H1 (cell line): ENCODE measurements at regions not wholly inside any gene's neighbourhood (a gene's known extent, or its start where the extent isn't known, plus 50 kb on each side); places are given as distances from the start of the nearest gene placed in this dataset.

Experiments used
- EGR1 ChIP-seq: IDR thresholded peaks from 2 replicates; pipeline ENCODE4 v1.6.1; 2011; ENCODE audit warnings: low read depth, low read length, borderline replicate concordance
- FOSL1 ChIP-seq: IDR thresholded peaks from 2 replicates; pipeline ENCODE4 v1.6.1; 2011; ENCODE audit warnings: mild to moderate bottlenecking, low read depth, low read length, moderate library complexity; ENCODE audit not compliant: insufficient read depth
- JUN ChIP-seq: IDR thresholded peaks from 2 replicates; pipeline ENCODE4 v1.6.1; 2011; ENCODE audit warnings: low read depth, mild to moderate bottlenecking, improper control_type of control experiment, low read length
- JUND ChIP-seq: IDR thresholded peaks from 2 replicates; pipeline ENCODE4 v1.6.1; 2011; ENCODE audit warnings: mild to moderate bottlenecking, improper control_type of control experiment, low read length
- PHF8 ChIP-seq: fragments of 200-600 bp; sonication (generic); conservative IDR thresholded peaks from 2 replicates; pipeline ENCODE4 v1.7.1; 2012; ENCODE audit warnings: low read depth, mild to moderate bottlenecking, inconsistent platforms, low read length, moderate library complexity
- POLR2AphosphoS5 ChIP-seq: IDR thresholded peaks from 2 replicates; pipeline ENCODE4 v1.6.1; 2011; ENCODE audit warnings: low read depth, low read length
- RBBP5 ChIP-seq: IDR thresholded peaks from 2 replicates; pipeline ENCODE4 v1.7.1; 2012; ENCODE audit warnings: low read depth, mild to moderate bottlenecking, inconsistent platforms, low read length, moderate library complexity, borderline replicate concordance
- TBP ChIP-seq: IDR thresholded peaks from 2 replicates; pipeline ENCODE4 v1.6.1; 2011; ENCODE audit warnings: low read depth, low read length, improper control_type of control experiment
- TEAD4 ChIP-seq: IDR thresholded peaks from 2 replicates; pipeline ENCODE4 v1.6.1; 2012; ENCODE audit warnings: low read depth, low read length, inconsistent platforms, mixed read lengths
- TF ChIP-seq, protein P1 (sequence below): fragments of 300-600 bp; sonication (generic); IDR thresholded peaks from 2 replicates; pipeline ENCODE4 v1.7.1; 2012; ENCODE audit warnings: low read length, moderate library complexity, mild to moderate bottlenecking, inconsistent platforms; ENCODE audit not compliant: insufficient replicate concordance
- TF ChIP-seq, protein P2 (sequence below): IDR thresholded peaks from 2 replicates; pipeline ENCODE4 v1.6.1; 2011; ENCODE audit warnings: low read length, improper control_type of control experiment

DNA sequence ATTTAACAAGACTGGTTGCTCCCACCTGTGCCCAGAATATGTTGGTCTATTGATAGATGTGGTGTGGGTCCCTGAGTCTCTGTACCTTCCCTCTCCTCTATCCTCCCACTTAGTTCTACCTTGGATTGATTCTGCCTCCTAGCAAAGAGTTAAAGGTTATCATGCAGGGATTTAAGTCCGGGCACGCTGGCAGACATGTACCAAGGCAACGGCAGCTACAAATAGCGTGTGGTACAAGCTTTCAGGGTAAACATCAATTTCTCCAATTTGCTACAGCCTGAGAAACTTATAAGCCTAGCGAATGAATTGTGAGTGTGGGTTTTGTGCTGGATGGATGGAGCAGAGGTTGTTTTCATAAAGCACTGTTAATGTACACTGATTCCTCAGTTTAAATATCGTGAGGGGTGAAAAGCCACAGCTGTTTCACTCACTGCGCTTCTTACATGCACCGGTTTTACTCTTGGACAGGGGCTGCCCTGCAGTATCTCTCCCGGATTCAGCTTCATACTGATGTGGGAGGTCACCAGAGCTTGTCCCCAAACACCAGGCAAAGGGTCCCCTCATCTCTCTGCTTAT is 289.8 kb downstream of the ICOS start (continued):
- TF ChIP-seq, protein P1, sequence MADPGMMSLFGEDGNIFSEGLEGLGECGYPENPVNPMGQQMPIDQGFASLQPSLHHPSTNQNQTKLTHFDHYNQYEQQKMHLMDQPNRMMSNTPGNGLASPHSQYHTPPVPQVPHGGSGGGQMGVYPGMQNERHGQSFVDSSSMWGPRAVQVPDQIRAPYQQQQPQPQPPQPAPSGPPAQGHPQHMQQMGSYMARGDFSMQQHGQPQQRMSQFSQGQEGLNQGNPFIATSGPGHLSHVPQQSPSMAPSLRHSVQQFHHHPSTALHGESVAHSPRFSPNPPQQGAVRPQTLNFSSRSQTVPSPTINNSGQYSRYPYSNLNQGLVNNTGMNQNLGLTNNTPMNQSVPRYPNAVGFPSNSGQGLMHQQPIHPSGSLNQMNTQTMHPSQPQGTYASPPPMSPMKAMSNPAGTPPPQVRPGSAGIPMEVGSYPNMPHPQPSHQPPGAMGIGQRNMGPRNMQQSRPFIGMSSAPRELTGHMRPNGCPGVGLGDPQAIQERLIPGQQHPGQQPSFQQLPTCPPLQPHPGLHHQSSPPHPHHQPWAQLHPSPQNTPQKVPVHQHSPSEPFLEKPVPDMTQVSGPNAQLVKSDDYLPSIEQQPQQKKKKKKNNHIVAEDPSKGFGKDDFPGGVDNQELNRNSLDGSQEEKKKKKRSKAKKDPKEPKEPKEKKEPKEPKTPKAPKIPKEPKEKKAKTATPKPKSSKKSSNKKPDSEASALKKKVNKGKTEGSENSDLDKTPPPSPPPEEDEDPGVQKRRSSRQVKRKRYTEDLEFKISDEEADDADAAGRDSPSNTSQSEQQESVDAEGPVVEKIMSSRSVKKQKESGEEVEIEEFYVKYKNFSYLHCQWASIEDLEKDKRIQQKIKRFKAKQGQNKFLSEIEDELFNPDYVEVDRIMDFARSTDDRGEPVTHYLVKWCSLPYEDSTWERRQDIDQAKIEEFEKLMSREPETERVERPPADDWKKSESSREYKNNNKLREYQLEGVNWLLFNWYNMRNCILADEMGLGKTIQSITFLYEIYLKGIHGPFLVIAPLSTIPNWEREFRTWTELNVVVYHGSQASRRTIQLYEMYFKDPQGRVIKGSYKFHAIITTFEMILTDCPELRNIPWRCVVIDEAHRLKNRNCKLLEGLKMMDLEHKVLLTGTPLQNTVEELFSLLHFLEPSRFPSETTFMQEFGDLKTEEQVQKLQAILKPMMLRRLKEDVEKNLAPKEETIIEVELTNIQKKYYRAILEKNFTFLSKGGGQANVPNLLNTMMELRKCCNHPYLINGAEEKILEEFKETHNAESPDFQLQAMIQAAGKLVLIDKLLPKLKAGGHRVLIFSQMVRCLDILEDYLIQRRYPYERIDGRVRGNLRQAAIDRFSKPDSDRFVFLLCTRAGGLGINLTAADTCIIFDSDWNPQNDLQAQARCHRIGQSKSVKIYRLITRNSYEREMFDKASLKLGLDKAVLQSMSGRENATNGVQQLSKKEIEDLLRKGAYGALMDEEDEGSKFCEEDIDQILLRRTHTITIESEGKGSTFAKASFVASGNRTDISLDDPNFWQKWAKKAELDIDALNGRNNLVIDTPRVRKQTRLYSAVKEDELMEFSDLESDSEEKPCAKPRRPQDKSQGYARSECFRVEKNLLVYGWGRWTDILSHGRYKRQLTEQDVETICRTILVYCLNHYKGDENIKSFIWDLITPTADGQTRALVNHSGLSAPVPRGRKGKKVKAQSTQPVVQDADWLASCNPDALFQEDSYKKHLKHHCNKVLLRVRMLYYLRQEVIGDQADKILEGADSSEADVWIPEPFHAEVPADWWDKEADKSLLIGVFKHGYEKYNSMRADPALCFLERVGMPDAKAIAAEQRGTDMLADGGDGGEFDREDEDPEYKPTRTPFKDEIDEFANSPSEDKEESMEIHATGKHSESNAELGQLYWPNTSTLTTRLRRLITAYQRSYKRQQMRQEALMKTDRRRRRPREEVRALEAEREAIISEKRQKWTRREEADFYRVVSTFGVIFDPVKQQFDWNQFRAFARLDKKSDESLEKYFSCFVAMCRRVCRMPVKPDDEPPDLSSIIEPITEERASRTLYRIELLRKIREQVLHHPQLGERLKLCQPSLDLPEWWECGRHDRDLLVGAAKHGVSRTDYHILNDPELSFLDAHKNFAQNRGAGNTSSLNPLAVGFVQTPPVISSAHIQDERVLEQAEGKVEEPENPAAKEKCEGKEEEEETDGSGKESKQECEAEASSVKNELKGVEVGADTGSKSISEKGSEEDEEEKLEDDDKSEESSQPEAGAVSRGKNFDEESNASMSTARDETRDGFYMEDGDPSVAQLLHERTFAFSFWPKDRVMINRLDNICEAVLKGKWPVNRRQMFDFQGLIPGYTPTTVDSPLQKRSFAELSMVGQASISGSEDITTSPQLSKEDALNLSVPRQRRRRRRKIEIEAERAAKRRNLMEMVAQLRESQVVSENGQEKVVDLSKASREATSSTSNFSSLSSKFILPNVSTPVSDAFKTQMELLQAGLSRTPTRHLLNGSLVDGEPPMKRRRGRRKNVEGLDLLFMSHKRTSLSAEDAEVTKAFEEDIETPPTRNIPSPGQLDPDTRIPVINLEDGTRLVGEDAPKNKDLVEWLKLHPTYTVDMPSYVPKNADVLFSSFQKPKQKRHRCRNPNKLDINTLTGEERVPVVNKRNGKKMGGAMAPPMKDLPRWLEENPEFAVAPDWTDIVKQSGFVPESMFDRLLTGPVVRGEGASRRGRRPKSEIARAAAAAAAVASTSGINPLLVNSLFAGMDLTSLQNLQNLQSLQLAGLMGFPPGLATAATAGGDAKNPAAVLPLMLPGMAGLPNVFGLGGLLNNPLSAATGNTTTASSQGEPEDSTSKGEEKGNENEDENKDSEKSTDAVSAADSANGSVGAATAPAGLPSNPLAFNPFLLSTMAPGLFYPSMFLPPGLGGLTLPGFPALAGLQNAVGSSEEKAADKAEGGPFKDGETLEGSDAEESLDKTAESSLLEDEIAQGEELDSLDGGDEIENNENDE = no peak
- no peak for TF ChIP-seq JUN
- TF ChIP-seq PHF8 = no peak
- TF ChIP-seq FOSL1 = no peak
- TF ChIP-seq, protein P2, sequence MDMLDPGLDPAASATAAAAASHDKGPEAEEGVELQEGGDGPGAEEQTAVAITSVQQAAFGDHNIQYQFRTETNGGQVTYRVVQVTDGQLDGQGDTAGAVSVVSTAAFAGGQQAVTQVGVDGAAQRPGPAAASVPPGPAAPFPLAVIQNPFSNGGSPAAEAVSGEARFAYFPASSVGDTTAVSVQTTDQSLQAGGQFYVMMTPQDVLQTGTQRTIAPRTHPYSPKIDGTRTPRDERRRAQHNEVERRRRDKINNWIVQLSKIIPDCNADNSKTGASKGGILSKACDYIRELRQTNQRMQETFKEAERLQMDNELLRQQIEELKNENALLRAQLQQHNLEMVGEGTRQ = no peak
- no peak for TF ChIP-seq TBP
- no peak for TF ChIP-seq POLR2AphosphoS5
- no peak for TF ChIP-seq EGR1
- no peak for TF ChIP-seq JUND
- TF ChIP-seq TEAD4 = no peak
- no peak for TF ChIP-seq RBBP5
